ENCODE measurements at regions not wholly inside any gene's neighbourhood (a gene's known extent, or its start where the extent isn't known, plus 50 kb on each side); places are given as distances from the start of the nearest gene placed in this dataset.

DNA sequence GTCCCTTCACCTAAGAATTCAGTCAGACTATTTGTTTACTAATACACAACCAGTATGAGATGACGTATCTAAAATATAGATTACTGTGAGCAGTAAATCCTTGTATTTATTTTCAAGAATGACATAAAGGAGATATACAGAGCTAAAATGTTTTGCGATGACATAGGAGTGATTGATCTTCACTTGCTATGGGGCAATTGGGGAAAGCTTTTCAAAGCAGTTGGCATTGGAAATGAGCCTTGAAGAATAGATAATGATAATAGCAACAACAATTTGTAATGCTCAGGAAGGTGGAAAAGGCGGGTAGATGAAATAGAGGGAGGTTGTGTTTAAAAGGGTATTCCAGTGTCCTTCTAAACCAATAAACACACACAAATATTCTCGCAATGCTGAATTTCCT lies 623.7 kb downstream of the CDH8 start:
- no peak overlapping the region for H3K4me3 ChIP-seq (ENCODE audit: low read length)
- H4K20me1 ChIP-seq (ENCODE audit: control insufficient read depth, insufficient read depth, low read depth, low read length) = no peaks in the 10 kb centered on the region
- H3K36me3 ChIP-seq (ENCODE audit: control insufficient read depth, low read length) = no peaks in the 10 kb centered on the region
- no peak overlapping the region for H3K27ac ChIP-seq (ENCODE audit: low read depth, low read length)
- H3K9me3 ChIP-seq (ENCODE audit: control insufficient read depth, insufficient read depth, low read length) = no peaks in the 10 kb centered on the region
- TF ChIP-seq CTCF (IDR thresholded peaks at IDR 0.05; ENCODE audit: low read depth, low read length, poor library complexity, severe bottlenecking) (no peak), EZH2phosphoT487 (IDR thresholded peaks at IDR 0.05; ENCODE audit: borderline replicate concordance, low read length) (no peak)
- H3K4me2 ChIP-seq (ENCODE audit: low read length) = no peak overlapping the region
- no peaks in the 10 kb centered on the region for H3K79me2 ChIP-seq (ENCODE audit: control insufficient read depth, low read length)
- H3K4me1 ChIP-seq (ENCODE audit: control insufficient read depth, low read length) = no peaks in the 10 kb centered on the region
- no peaks in the 10 kb centered on the region; the same call in 1 of the 2 replicates for H3K9me2 ChIP-seq (replicated peaks; ENCODE audit: control insufficient read depth, low read length)
- H3K27me3 ChIP-seq (ENCODE audit: control insufficient read depth, low read length) = no peaks in the 10 kb centered on the region
- no peaks in the 10 kb centered on the region for H3F3A ChIP-seq (ENCODE audit: control insufficient read depth, insufficient read depth)

DNA sequence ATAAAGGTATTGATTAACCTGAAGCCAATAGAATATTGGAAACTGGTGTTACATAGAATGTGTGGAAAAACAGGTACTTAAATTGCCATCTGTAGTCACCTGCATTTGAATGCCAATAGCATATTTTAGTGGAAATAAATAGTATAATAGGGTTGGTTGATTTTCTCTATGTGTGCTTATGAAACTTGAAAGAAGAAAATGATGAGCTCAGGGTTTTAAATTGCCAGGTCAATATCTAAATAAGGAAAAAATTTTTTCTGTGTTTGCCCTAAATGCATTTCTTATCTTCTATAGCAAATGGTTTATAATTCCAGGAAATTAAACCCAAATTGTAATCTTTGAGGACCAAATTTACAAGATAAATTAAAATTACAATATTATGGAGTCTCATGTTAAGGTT lies 626.6 kb downstream of the CDH8 start:
- Histone ChIP-seq H3K4me3 (ENCODE audit: low read length) (no peak overlapping the region), H3K79me2 (ENCODE audit: control insufficient read depth, low read length) (no peaks in the 10 kb centered on the region), H4K20me1 (ENCODE audit: control insufficient read depth, insufficient read depth, low read depth, low read length) (no peaks in the 10 kb centered on the region), H3F3A (ENCODE audit: control insufficient read depth, insufficient read depth) (no peaks in the 10 kb centered on the region), H3K9me3 (ENCODE audit: control insufficient read depth, insufficient read depth, low read length) (no peaks in the 10 kb centered on the region), H3K27ac (ENCODE audit: low read depth, low read length) (no peak overlapping the region), H3K27me3 (ENCODE audit: control insufficient read depth, low read length) (no peaks in the 10 kb centered on the region), H3K36me3 (ENCODE audit: control insufficient read depth, low read length) (no peaks in the 10 kb centered on the region), H3K4me2 (ENCODE audit: low read length) (no peak overlapping the region), H3K4me1 (ENCODE audit: control insufficient read depth, low read length) (no peaks in the 10 kb centered on the region), H3K9me2 (replicated peaks; ENCODE audit: control insufficient read depth, low read length) (no peaks in the 10 kb centered on the region; the same call in 1 of the 2 replicates)
- TF ChIP-seq CTCF (IDR thresholded peaks at IDR 0.05; ENCODE audit: low read depth, low read length, poor library complexity, severe bottlenecking) (no peak), EZH2phosphoT487 (IDR thresholded peaks at IDR 0.05; ENCODE audit: borderline replicate concordance, low read length) (no peak)

GRCh38 chr16:61403386-61403785 lies 632.9 kb downstream of the CDH8 start:
- no peaks in the 10 kb centered on the region for H3K4me1 ChIP-seq (ENCODE audit: control insufficient read depth, low read length)

More at GRCh38 chr16:61403386-61403785, 632.9 kb downstream of the CDH8 start:
- Histone ChIP-seq H3K9me2 (replicated peaks; ENCODE audit: control insufficient read depth, low read length) (no peaks in the 10 kb centered on the region), H3F3A (ENCODE audit: control insufficient read depth, insufficient read depth) (no peaks in the 10 kb centered on the region), H3K36me3 (ENCODE audit: control insufficient read depth, low read length) (no peaks in the 10 kb centered on the region), H3K4me2 (ENCODE audit: low read length) (no peak overlapping the region), H3K4me3 (ENCODE audit: low read length) (no peak overlapping the region), H3K27me3 (ENCODE audit: control insufficient read depth, low read length) (no peaks in the 10 kb centered on the region), H4K20me1 (ENCODE audit: control insufficient read depth, insufficient read depth, low read depth, low read length) (no peaks in the 10 kb centered on the region), H3K9me3 (ENCODE audit: control insufficient read depth, insufficient read depth, low read length) (peaks cover 4% of the 10 kb centered on the region; the same call in 1 of the 2 replicates), H3K27ac (ENCODE audit: low read depth, low read length) (no peak overlapping the region), H3K79me2 (ENCODE audit: control insufficient read depth, low read length) (no peaks in the 10 kb centered on the region)
- no peak for TF ChIP-seq CTCF (IDR thresholded peaks at IDR 0.05; ENCODE audit: low read depth, low read length, poor library complexity, severe bottlenecking)
- no peak for TF ChIP-seq EZH2phosphoT487 (IDR thresholded peaks at IDR 0.05; ENCODE audit: borderline replicate concordance, low read length)

All from DOHH2 (cell line).